Hepatocyte (in vitro differentiated cells): ENCODE measurements at regions not wholly inside any gene's neighbourhood (a gene's known extent, or its start where the extent isn't known, plus 50 kb on each side); places are given as distances from the start of the nearest gene placed in this dataset.

Source experiments
- CTCF ChIP-seq: fragments of 200-600 bp; sonication (generic); IDR thresholded peaks from 2 replicates; pipeline ENCODE4 v1.5.1; 2016; ENCODE audit warnings: antibody characterized with exemption, mild to moderate bottlenecking; ENCODE audit not compliant: poor library complexity
- EZH2phosphoT487 ChIP-seq: fragments of 200-600 bp; sonication (generic); IDR thresholded peaks from one replicate; pipeline ENCODE4 v1.6.1; 2018; ENCODE audit warnings: antibody characterized with exemption, mild to moderate bottlenecking, low read depth, moderate library complexity; ENCODE audit not compliant: unreplicated experiment, severe bottlenecking

- no peak for TF ChIP-seq CTCF
- TF ChIP-seq EZH2phosphoT487: no peak
Observed at GRCh38 chr6:84877515-84878210, 113.3 kb upstream of the TBX18 start.
